Activated CD4-positive, alpha-beta T cell treated with anti-CD3 and anti-CD28 coated beads for 36 hours (primary cell): ENCODE measurements at regions not wholly inside any gene's neighbourhood (a gene's known extent, or its start where the extent isn't known, plus 50 kb on each side); places are given as distances from the start of the nearest gene placed in this dataset.

ENCODE experiments used
- ATAC-seq: fragments of 200-7000 bp; cut with Tn5 transposase; one replicate; pipeline ENCODE4 v1.10.0; 2021; ENCODE audit warnings: mild to moderate bottlenecking, moderate library complexity
- CTCF ChIA-PET: fragments of 350-600 bp; sonication (Branson Sonifier 250); formaldehyde crosslinking; loops from one replicate; lab custom pipeline; 2021; ENCODE audit warnings: antibody characterized with exemption; lab: Charles Lee
- POLR2A ChIA-PET: fragments of 350-600 bp; sonication (Branson Sonifier 250); formaldehyde crosslinking; loops from one replicate; lab custom pipeline; 2021; ENCODE audit warnings: antibody characterized with exemption, inconsistent platforms; lab: Charles Lee
- DNase-seq: peaks from one replicate; pipeline ENCODE4 v3.0.0-alpha.2; 2020
- H3K27ac Mint-ChIP-seq: one replicate; pipeline ENCODE4 v1.8.0; 2021; ENCODE audit warnings: mixed read lengths
- H3K27me3 Mint-ChIP-seq: one replicate; pipeline ENCODE4 v1.8.0; 2021; ENCODE audit warnings: mixed read lengths
- H3K36me3 Mint-ChIP-seq: one replicate; pipeline ENCODE4 v1.8.0; 2021; ENCODE audit warnings: low read depth, mixed read lengths
- H3K4me1 Mint-ChIP-seq: one replicate; pipeline ENCODE4 v1.8.0; 2021; ENCODE audit warnings: mixed read lengths
- H3K4me3 Mint-ChIP-seq: one replicate; pipeline ENCODE4 v1.8.0; 2021; ENCODE audit warnings: mild to moderate bottlenecking, moderate library complexity, mixed read lengths
- H3K9me3 Mint-ChIP-seq: one replicate; pipeline ENCODE4 v1.8.0; 2021; ENCODE audit warnings: low read depth, mixed read lengths
- intact Hi-C, 2 experiments: fragments of 100-400 bp; cut with DNase I in 1 of 2; cut with micrococcal nuclease in 1 of 2; formaldehyde crosslinking; loops; one replicate each; pipeline versions ENCODE4 v1.14.2 to v1.15.1; 2022 to 2024; cut with DNase I, micrococcal nuclease

DNA sequence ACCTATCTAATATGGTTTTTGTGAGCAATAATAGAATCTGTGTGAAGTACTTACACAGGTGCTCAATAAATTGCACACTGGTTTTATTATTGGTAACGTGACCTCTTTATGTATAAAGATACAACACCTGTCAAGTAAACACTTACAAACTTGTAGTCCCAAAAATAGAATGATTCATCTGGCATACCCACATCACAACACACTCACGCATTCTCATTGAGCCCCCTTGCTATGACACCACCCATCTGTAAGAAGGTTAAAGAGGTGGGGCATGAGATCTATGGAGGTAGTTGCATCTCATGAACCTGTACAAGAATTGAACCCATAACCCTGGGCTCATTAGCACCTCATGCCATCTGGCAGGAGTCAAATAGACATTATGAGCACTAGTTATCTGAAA is 134.9 kb upstream of the THBS1 start:
- no peak overlapping the region for H3K27ac Mint-ChIP-seq
- no peak for ATAC-seq
- CTCF ChIA-PET = no interaction called here

DNA sequence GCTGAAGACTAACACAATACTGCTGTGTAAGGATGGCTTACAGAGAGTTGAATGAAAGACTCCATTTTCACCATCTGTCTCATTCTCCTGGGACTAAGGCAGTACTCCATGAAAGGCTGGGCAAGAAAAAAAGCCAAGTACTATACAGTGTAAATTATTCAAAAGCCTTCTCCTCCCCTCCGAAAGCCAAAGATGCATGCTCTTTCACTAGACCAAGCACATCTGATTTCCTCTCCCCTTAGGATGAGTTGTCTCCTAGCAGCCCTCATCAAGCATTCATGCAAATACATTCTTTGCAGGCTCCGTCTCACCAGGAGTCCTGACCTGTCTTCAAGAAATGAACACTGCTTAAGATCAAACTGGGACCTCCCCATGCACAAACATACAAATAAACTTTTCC is 133.5 kb upstream of the THBS1 start:
- intact Hi-C loops = no loop called here
- H3K27ac Mint-ChIP-seq = no peak overlapping the region
- DNase-seq (no peak), ATAC-seq (no peak)
- H3K4me3 Mint-ChIP-seq = no peak overlapping the region
- peaks cover 17% of the 10 kb centered on the region for H3K27me3 Mint-ChIP-seq
- no peaks in the 10 kb centered on the region for H3K4me1 Mint-ChIP-seq
- ChIA-PET POLR2A (no interaction called here), CTCF (no interaction called here)
- H3K36me3 Mint-ChIP-seq = no peaks in the 10 kb centered on the region
- no peaks in the 10 kb centered on the region for H3K9me3 Mint-ChIP-seq

More for the DNA sequence above, 134.9 kb upstream of the THBS1 start:
- no peaks in the 10 kb centered on the region for H3K4me1 Mint-ChIP-seq
- no peak for DNase-seq
- no peaks in the 10 kb centered on the region for H3K9me3 Mint-ChIP-seq
- intact Hi-C loops = no loop called here
- POLR2A ChIA-PET = no interaction called here
- no peaks in the 10 kb centered on the region for H3K36me3 Mint-ChIP-seq
- no peak overlapping the region for H3K4me3 Mint-ChIP-seq
- H3K27me3 Mint-ChIP-seq = peaks cover 19% of the 10 kb centered on the region

DNA sequence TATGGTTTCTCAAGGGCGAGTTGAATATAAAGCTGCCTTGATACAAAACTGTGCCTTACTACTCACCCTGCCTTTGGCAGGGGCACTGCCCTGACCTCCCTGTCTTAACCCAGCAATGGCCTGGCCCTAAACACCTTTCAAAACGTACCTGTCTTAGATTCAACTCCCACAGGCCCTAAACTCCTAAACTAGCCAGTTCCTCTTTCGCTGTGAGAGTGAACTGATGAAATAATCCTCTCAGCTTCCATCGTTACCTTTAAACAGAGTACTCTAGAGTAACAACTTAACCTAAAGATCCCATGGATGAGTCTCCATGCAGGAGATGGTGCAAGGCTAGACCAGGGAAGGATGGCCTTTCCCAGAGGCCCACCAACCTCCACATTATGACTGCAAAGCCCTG is 133.0 kb upstream of the THBS1 start:
- ATAC-seq (no peak), DNase-seq (no peak)
- Mint-ChIP-seq H3K27me3 (peaks cover 17% of the 10 kb centered on the region), H3K36me3 (no peaks in the 10 kb centered on the region), H3K9me3 (no peaks in the 10 kb centered on the region), H3K4me3 (no peak overlapping the region), H3K27ac (no peak overlapping the region), H3K4me1 (no peaks in the 10 kb centered on the region)
- ChIA-PET CTCF (no interaction called here), POLR2A (no interaction called here)
- intact Hi-C loops = no loop called here

DNA sequence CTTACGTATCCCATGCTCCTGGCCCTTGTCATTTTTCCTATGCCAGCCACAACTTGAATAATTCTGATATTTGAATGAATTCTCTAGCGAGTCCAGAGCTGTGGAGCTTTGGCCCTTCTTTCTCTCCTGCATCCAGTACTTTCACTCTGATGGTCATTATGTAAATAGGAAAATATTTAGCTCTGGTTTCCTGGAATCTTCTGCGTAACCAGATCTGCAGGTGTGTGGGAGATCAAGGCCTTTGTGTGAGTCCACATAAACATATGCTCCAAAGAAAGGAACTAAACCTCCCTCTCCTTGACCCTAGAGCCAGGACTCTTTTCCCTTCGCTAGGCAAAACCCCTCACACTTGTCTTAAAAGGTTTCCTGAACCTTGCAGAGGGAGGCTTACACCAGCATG is 132.5 kb upstream of the THBS1 start:
- H3K27ac Mint-ChIP-seq = no peak overlapping the region
- DNase-seq = no peak
- H3K4me1 Mint-ChIP-seq = no peaks in the 10 kb centered on the region
- intact Hi-C loops = no loop called here
- ATAC-seq = no peak
- H3K4me3 Mint-ChIP-seq = no peak overlapping the region
- H3K27me3 Mint-ChIP-seq = peaks cover 17% of the 10 kb centered on the region
- ChIA-PET CTCF (interaction anchor here (0.9 to 1.2 kb wide), 2 partner anchors 13 to 311 kb away, joined by 3 to 5 read pairs; no protein-coding TSS in a partner anchor), POLR2A (no interaction called here)
- no peaks in the 10 kb centered on the region for H3K36me3 Mint-ChIP-seq
- H3K9me3 Mint-ChIP-seq = no peaks in the 10 kb centered on the region

DNA sequence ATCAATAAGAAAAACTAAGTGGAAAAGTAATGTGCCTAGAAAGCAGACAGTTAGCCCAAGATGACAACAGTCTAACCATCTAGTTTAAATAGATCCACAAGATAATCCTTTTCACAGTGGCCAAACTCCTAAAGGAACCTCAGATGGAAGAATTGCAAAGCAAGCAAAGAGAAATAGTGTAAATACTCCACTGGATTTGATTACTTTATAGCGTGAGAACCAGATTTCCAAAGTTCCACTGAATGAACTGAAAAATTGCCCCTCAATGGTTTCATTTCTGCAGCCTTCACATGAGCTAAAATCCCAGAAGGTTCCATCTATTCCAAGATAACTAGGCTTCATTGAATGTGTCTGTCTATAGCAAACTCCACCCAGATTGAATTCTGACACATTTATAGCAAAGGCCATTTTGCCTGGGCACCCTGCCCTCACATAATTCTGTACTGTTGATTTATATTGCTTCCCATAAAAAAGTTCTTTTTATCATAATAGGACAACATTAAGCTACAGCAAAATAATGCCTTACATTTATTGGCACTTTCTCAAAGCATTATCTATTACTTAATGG is 129.7 kb upstream of the THBS1 start:
- ChIA-PET POLR2A (no interaction called here), CTCF (no interaction called here)
- Mint-ChIP-seq H3K4me1 (no peaks in the 10 kb centered on the region), H3K4me3 (no peak overlapping the region), H3K36me3 (no peaks in the 10 kb centered on the region), H3K27ac (no peak overlapping the region), H3K9me3 (no peaks in the 10 kb centered on the region), H3K27me3 (peaks cover 15% of the 10 kb centered on the region)
- intact Hi-C loops = loop anchor here in 1 of 2 experiments (10.0 kb wide), 1 partner anchor 56 kb away; no protein-coding TSS in a partner anchor
- DNase-seq (no peak), ATAC-seq (no peak)

DNA sequence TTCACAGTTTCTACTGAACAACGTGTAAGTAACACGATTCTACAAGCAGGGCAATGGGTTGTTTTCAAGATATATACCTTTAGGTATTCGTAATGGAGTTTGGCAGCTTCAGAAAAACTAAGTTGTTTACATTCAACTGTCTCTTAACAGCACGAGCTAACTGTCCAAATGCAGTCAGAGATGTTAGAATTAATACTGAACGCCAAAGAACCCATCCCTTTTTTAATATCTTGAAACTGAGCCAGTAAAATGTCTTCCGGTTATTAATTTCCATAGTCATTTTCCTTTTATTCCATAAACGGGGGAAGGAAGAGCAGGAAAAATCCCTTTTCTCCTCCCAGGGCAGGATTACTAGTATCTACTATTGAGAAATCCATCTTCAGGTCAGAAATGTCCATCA is 129.0 kb upstream of the THBS1 start:
- Mint-ChIP-seq H3K4me3 (no peak overlapping the region), H3K27me3 (peaks cover 15% of the 10 kb centered on the region), H3K4me1 (no peaks in the 10 kb centered on the region), H3K9me3 (no peaks in the 10 kb centered on the region), H3K36me3 (no peaks in the 10 kb centered on the region), H3K27ac (no peak overlapping the region)
- ChIA-PET CTCF (no interaction called here), POLR2A (no interaction called here)
- ATAC-seq = no peak
- DNase-seq = no peak
- intact Hi-C loops = loop anchor here in 1 of 2 experiments (10.0 kb wide), 1 partner anchor 57 kb away; no protein-coding TSS in a partner anchor

DNA sequence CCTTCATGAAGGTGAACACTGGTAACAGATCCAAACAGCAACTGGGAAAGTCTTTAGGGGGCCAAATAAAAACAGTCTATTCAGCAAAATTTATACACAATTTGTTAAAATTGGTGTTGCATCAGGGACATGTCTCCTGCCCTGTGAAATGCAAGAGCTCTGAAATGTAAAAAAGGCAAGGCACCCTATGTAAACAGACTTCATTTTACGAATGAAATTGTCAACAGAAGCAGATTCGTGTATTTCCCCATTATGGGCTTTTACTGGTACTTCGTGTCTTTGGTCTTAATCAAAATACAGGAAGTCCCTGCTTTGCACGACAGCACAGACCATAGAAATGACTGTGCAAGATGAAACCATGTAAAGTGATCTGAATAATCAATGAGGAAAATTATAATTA is 127.3 kb upstream of the THBS1 start:
- Mint-ChIP-seq H3K27ac (no peak overlapping the region), H3K4me3 (no peak overlapping the region), H3K36me3 (no peaks in the 10 kb centered on the region), H3K27me3 (peaks cover 5% of the 10 kb centered on the region), H3K9me3 (no peaks in the 10 kb centered on the region), H3K4me1 (no peaks in the 10 kb centered on the region)
- ATAC-seq (no peak), DNase-seq (peak; percentile 7)
- POLR2A ChIA-PET = no interaction called here
- CTCF ChIA-PET = no interaction called here
- intact Hi-C loops = loop anchor here in 1 of 2 experiments (10.0 kb wide), 1 partner anchor 59 kb away; no protein-coding TSS in a partner anchor

DNA sequence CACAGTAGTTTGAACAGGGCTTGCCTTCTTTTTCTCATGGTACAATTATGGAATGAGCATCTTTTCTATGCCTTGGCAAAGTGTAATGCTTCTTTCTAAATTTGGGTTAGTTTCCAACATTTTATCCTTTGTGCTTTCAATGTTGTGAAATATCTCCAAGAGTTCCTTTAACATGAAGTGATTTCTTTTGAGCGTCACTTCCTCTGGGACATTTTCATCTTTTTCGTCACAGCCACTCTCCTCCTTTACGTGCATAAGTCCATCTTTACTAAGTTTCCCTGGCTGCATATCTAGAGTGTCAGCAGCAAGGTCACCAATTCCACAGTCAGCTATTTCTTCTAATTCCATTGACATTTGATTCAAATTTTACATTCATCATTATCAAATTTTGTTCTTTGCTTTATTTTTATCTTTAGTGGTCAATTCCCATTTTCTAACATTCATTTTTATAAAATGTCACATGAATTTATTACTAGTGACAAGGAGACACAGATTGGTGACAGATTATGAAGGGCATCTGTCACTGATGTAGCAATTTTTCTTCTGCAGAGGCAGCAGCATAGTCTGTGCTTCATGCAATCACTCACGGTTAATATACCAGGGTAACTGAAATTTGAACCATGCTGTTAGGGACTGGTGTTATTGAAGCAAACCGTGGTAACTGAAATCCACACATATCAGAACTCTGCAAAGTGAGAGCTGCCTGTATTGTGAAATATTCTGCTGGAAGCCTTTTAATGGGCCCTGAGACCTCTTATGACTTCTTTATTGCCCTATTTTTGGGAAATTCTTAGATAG is 126.5 kb upstream of the THBS1 start:
- POLR2A ChIA-PET = no interaction called here
- no peak overlapping the region for H3K27ac Mint-ChIP-seq
- intact Hi-C loops = loop anchor here in 1 of 2 experiments (10.0 kb wide), 1 partner anchor 60 kb away; no protein-coding TSS in a partner anchor
- H3K27me3 Mint-ChIP-seq = peaks cover 3% of the 10 kb centered on the region
- no peaks in the 10 kb centered on the region for H3K4me1 Mint-ChIP-seq
- no peak for DNase-seq
- ATAC-seq = no peak
- CTCF ChIA-PET = no interaction called here
- H3K4me3 Mint-ChIP-seq = no peak overlapping the region
- H3K9me3 Mint-ChIP-seq = no peaks in the 10 kb centered on the region
- no peaks in the 10 kb centered on the region for H3K36me3 Mint-ChIP-seq

DNA sequence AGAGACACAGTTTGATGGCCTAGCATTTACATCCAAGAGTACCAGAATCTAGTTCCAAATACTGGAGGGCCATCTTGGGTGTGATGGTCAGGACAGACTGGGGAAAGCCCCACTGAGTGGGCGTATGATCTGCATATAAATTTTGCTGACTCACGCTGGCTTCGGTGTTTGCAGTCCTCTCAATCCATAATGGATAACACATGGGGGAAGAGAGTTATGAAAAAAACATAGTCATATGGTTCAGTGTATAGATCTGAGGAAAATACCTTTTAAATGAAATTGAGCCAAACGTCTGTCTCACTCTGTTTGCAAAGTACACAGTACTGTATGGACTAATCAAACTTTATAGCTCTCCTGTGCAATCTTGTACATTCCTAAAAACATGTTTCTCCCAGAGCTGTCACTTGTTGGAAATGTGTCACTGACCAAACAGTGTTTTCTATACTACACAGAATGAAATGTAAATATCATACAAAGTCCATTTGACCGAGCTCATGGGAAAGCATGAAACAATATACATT is 125.3 kb upstream of the THBS1 start:
- intact Hi-C loops = loop anchor here in 1 of 2 experiments (10.0 kb wide), 1 partner anchor 61 kb away; no protein-coding TSS in a partner anchor
- no peaks in the 10 kb centered on the region for H3K36me3 Mint-ChIP-seq
- H3K4me3 Mint-ChIP-seq = no peak overlapping the region
- ChIA-PET POLR2A (no interaction called here), CTCF (interaction anchor here (0.5 kb wide), 1 partner anchor 156 kb away, joined by 3 read pairs; no protein-coding TSS in a partner anchor)
- peaks cover 3% of the 10 kb centered on the region for H3K27me3 Mint-ChIP-seq
- peak; percentile 10 for DNase-seq
- no peaks in the 10 kb centered on the region for H3K9me3 Mint-ChIP-seq
- H3K27ac Mint-ChIP-seq = no peak overlapping the region
- no peaks in the 10 kb centered on the region for H3K4me1 Mint-ChIP-seq
- no peak for ATAC-seq

DNA sequence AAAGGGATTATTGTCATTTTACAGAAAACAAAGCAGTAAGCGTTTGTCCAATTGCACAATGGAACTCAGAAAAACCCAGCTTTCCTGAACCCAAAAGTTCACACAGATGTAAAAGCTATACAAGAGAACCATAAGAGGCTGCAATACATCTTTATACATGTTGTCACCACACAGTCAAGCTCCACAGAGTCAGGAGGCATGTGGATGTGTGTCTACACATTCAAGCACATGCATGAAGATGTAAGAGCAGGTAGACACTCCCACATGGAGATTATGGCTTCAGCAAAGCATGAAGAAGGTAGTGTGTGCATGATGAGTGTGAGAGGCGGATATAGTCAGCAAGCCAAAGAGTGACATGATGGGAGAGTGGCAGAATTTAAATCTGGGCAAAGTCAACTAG is 124.7 kb upstream of the THBS1 start:
- Mint-ChIP-seq H3K4me3 (no peak overlapping the region), H3K9me3 (no peaks in the 10 kb centered on the region), H3K36me3 (no peaks in the 10 kb centered on the region), H3K27me3 (no peaks in the 10 kb centered on the region), H3K4me1 (no peaks in the 10 kb centered on the region), H3K27ac (no peak overlapping the region)
- intact Hi-C loops = loop anchor here in 1 of 2 experiments (10.0 kb wide), 1 partner anchor 61 kb away; no protein-coding TSS in a partner anchor
- ATAC-seq (no peak), DNase-seq (no peak)
- CTCF ChIA-PET = interaction anchor here (0.5 kb wide), 1 partner anchor 157 kb away, joined by 3 read pairs; no protein-coding TSS in a partner anchor
- POLR2A ChIA-PET = no interaction called here

DNA sequence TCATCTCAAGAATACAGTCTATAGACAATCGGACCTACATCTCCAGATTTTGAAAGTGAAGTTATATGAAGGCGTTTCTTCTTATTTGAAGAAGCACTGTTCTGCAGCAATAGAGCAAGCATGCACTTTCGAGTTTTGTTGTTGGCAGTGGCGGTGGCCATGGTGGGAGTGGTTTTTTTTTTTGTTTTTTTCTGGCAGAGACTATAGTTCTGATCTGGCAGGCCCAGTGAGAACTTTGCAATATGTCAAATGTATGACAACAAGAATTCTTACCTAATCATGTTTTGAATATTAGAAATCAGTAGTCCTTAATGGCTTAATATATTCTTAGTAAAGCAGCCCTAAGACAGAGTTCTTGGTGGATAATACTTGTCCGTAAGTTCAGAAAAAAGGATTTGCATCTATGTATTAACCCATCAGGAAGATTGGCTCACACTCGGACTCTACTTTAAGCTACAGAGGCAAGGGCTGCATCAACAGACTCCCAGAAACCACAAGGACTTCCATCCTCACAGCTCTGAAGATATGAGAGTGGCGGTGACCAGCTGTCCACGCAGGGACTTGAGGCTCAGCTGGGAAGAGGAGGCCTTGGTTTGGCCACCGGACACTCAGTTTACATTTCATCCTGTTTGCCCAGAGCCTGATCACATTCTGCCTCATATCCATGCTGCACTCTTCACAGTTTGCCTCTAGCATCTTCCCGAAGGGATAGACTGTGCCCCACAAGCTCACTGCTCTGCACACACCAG is 124.1 kb upstream of the THBS1 start:
- no peak overlapping the region for H3K4me3 Mint-ChIP-seq
- ATAC-seq = no peak
- H3K9me3 Mint-ChIP-seq = no peaks in the 10 kb centered on the region
- H3K4me1 Mint-ChIP-seq = no peaks in the 10 kb centered on the region
- H3K36me3 Mint-ChIP-seq = no peaks in the 10 kb centered on the region
- no peaks in the 10 kb centered on the region for H3K27me3 Mint-ChIP-seq
- CTCF ChIA-PET = interaction anchor here (0.6 kb wide), 1 partner anchor 300 kb away, joined by 3 read pairs; no protein-coding TSS in a partner anchor
- intact Hi-C loops = loop anchor here in 1 of 2 experiments (10.0 kb wide), 1 partner anchor 62 kb away; no protein-coding TSS in a partner anchor
- DNase-seq = no peak
- no peak overlapping the region for H3K27ac Mint-ChIP-seq
- POLR2A ChIA-PET = no interaction called here
